GM10266 (cell line): ENCODE measurements at regions not wholly inside any gene's neighbourhood (a gene's known extent, or its start where the extent isn't known, plus 50 kb on each side); places are given as distances from the start of the nearest gene placed in this dataset.
"Not testable (repeated sequence)": the region's sequence is repeated elsewhere in the genome, so short reads cannot be mapped to it uniquely, and the experiment has no call there.

ENCODE experiments used
- DNase-seq: peaks from one replicate; pipeline ENCODE4 v3.0.0; 2012; ENCODE audit errors: extremely low spot score
- CTCF ChIP-seq: IDR thresholded peaks from 2 replicates; pipeline ENCODE4 v1.5.1; 2012; ENCODE audit warnings: mild to moderate bottlenecking, low read depth; ENCODE audit not compliant: control insufficient read depth, insufficient read depth; ENCODE audit errors: missing control alignments

- DNase-seq: no peak
- no peak for TF ChIP-seq CTCF
Observed at GRCh38 chr16:22643886-22644285, 133.2 kb downstream of the NPIPB5 start.

- no peak for TF ChIP-seq CTCF
- no peak for DNase-seq
Observed at GRCh38 chr16:22645868-22646267, 135.2 kb downstream of the NPIPB5 start.

GRCh38 chr16:22646948-22647556 is 136.4 kb downstream of the NPIPB5 start:
- TF ChIP-seq CTCF: no peak
- no peak for DNase-seq

GRCh38 chr16:22648141-22648540 is 137.4 kb downstream of the NPIPB5 start:
- no peak for DNase-seq
- no peak for TF ChIP-seq CTCF

- no peak for DNase-seq
- no peak for TF ChIP-seq CTCF
Observed at GRCh38 chr16:22648941-22649340, 138.2 kb downstream of the NPIPB5 start.

- not testable (repeated sequence) for DNase-seq
Observed at GRCh38 chr16:22651111-22651817, 140.6 kb downstream of the NPIPB5 start.

- no peak for DNase-seq
- no peak for TF ChIP-seq CTCF
Observed at GRCh38 chr16:22652463-22652845, 141.8 kb downstream of the NPIPB5 start.

- no peak for DNase-seq
- TF ChIP-seq CTCF: no peak
Observed at GRCh38 chr16:22653876-22654275, 143.2 kb downstream of the NPIPB5 start.

- DNase-seq: not testable (repeated sequence)
Observed at GRCh38 chr16:22656573-22656972, 145.9 kb downstream of the NPIPB5 start.
